ENCODE measurements at regions not wholly inside any gene's neighbourhood (a gene's known extent, or its start where the extent isn't known, plus 50 kb on each side); places are given as distances from the start of the nearest gene placed in this dataset.

DNA sequence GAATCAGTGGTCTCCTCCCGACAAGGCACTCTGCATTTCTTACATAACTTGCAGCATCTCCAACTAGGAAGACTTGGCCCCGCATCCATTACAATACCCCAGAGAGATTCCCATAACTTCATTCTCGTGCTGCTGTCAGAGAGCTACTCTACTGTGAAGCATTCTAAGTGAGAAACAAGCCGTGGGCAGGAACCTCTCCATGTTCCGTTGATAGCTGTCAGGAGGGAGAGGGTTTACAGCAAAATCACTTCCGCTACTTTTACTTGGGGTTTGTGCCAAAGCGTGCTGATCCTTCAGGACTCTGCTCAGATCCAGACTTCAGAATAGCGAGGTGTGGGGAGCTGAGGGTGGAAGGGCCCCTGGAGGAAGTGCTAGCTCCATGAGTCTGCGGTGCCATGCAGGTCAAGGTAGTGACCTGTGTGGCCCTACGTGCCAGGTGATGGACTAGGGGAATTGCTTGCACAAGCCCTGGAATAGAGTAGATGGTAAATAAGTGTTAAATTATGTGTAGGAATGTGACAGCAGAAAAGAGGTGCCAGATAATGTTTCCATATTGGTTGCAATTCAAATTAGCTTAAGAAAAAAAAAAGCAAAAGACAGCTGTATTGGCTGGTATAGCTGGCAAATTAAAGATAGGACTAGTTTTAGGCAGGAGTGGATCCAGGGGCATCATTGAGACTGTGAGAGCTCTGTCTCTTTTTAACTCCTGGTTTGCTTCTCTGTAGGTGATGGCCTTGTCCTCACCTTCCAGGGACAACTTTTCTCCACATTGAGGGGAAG lies 358.5 kb upstream of the ERCC4 start:
- H3K79me2 ChIP-seq: no peaks in the 10 kb centered on the region
- H2AFZ ChIP-seq: no peak overlapping the region
- H3K27ac ChIP-seq: no peak overlapping the region
- H4K20me1 ChIP-seq (ENCODE audit: insufficient read depth, poor library complexity, severe bottlenecking): no peaks in the 10 kb centered on the region
- no peak for DNase-seq (ENCODE audit: low spot score)
- no peaks in the 10 kb centered on the region for H3K4me1 ChIP-seq (ENCODE audit: insufficient read depth)
- H3K9me2 ChIP-seq (replicated peaks; ENCODE audit: insufficient read depth): no peaks in the 10 kb centered on the region
- WGBS (ENCODE audit: low lambda C conversion rate, missing lambda C conversion rate): 86% methylated on average over 10 of the region's 10 CpGs
- TF ChIP-seq, protein P1, sequence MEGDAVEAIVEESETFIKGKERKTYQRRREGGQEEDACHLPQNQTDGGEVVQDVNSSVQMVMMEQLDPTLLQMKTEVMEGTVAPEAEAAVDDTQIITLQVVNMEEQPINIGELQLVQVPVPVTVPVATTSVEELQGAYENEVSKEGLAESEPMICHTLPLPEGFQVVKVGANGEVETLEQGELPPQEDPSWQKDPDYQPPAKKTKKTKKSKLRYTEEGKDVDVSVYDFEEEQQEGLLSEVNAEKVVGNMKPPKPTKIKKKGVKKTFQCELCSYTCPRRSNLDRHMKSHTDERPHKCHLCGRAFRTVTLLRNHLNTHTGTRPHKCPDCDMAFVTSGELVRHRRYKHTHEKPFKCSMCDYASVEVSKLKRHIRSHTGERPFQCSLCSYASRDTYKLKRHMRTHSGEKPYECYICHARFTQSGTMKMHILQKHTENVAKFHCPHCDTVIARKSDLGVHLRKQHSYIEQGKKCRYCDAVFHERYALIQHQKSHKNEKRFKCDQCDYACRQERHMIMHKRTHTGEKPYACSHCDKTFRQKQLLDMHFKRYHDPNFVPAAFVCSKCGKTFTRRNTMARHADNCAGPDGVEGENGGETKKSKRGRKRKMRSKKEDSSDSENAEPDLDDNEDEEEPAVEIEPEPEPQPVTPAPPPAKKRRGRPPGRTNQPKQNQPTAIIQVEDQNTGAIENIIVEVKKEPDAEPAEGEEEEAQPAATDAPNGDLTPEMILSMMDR (IDR thresholded peaks at IDR 0.05; ENCODE audit: poor library complexity): no peak
- no peak for TF ChIP-seq EZH2phosphoT487 (IDR thresholded peaks at IDR 0.05; ENCODE audit: low read depth, severe bottlenecking, unreplicated experiment)
- no peak for TF ChIP-seq EZH2 (IDR thresholded peaks at IDR 0.05; ENCODE audit: borderline replicate concordance)
- no peaks in the 10 kb centered on the region for H3K9me3 ChIP-seq (ENCODE audit: low read depth)
- H3K4me2 ChIP-seq: no peak overlapping the region
- H3K27me3 ChIP-seq: no peaks in the 10 kb centered on the region
- H3K36me3 ChIP-seq (replicated peaks; ENCODE audit: insufficient read depth, low read depth): no peaks in the 10 kb centered on the region
- no peak overlapping the region for H3K4me3 ChIP-seq

DNA sequence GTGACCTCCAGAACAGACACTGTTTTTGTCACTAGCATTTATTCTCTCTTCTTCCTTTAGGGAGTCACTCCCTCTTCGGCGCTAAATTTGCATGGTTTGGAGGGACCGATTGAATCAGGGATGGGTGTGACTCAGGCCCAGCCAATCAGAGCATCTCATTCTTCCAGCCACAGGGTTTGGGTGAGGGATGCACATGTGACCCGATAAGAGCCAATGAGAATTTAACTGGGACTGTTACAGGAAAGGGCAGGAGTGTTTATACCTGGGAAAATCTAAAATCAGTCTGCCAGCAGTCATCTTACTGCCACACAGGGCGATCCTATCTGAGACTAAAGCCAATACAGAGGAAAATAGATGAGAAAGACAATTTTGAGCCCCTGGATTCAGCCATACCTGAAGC lies 351.2 kb upstream of the ERCC4 start:
- H3K36me3 ChIP-seq (replicated peaks; ENCODE audit: insufficient read depth, low read depth): no peaks in the 10 kb centered on the region
- H4K20me1 ChIP-seq (ENCODE audit: insufficient read depth, poor library complexity, severe bottlenecking): no peaks in the 10 kb centered on the region
- 93% methylated on average over 5 of the region's 5 CpGs for whole genome bisulfite sequencing (ENCODE audit: low lambda C conversion rate, missing lambda C conversion rate)
- H3K9me2 ChIP-seq (replicated peaks; ENCODE audit: insufficient read depth): no peaks in the 10 kb centered on the region
- no peak for DNase-seq (ENCODE audit: low spot score)
- no peak overlapping the region for H3K27ac ChIP-seq
- no peak for TF ChIP-seq EZH2 (IDR thresholded peaks at IDR 0.05; ENCODE audit: borderline replicate concordance)
- TF ChIP-seq, protein P1 (IDR thresholded peaks at IDR 0.05; ENCODE audit: poor library complexity): no peak
- TF ChIP-seq EZH2phosphoT487 (IDR thresholded peaks at IDR 0.05; ENCODE audit: low read depth, severe bottlenecking, unreplicated experiment): no peak
- H3K4me2 ChIP-seq: no peak overlapping the region
- H3K4me3 ChIP-seq: no peak overlapping the region
- H3K27me3 ChIP-seq: no peaks in the 10 kb centered on the region
- H3K4me1 ChIP-seq (ENCODE audit: insufficient read depth): peaks cover 10% of the 10 kb centered on the region
- no peak overlapping the region for H2AFZ ChIP-seq
- no peaks in the 10 kb centered on the region for H3K9me3 ChIP-seq (ENCODE audit: low read depth)
- no peaks in the 10 kb centered on the region for H3K79me2 ChIP-seq

GRCh38 chr16:13569986-13570385 lies 350.0 kb upstream of the ERCC4 start:
- Histone ChIP-seq H3K9me2 (replicated peaks; ENCODE audit: insufficient read depth) (no peaks in the 10 kb centered on the region), H3K27ac (peak overlapping the region; percentile 49), H3K36me3 (replicated peaks; ENCODE audit: insufficient read depth, low read depth) (no peaks in the 10 kb centered on the region), H3K4me3 (no peak overlapping the region), H3K4me1 (ENCODE audit: insufficient read depth) (peaks cover 10% of the 10 kb centered on the region), H4K20me1 (ENCODE audit: insufficient read depth, poor library complexity, severe bottlenecking) (no peaks in the 10 kb centered on the region), H3K79me2 (no peaks in the 10 kb centered on the region), H2AFZ (no peak overlapping the region), H3K27me3 (no peaks in the 10 kb centered on the region), H3K4me2 (no peak overlapping the region), H3K9me3 (ENCODE audit: low read depth) (no peaks in the 10 kb centered on the region)
- no peak for DNase-seq (ENCODE audit: low spot score)
- 89% methylated on average over 4 of the region's 4 CpGs for WGBS (ENCODE audit: low lambda C conversion rate, missing lambda C conversion rate)
- TF ChIP-seq EZH2phosphoT487 (IDR thresholded peaks at IDR 0.05; ENCODE audit: low read depth, severe bottlenecking, unreplicated experiment): no peak
- TF ChIP-seq, protein P1 (IDR thresholded peaks at IDR 0.05; ENCODE audit: poor library complexity): no peak
- no peak for TF ChIP-seq EZH2 (IDR thresholded peaks at IDR 0.05; ENCODE audit: borderline replicate concordance)

All from hepatocyte (in vitro differentiated cells).